ENCODE measurements at regions not wholly inside any gene's neighbourhood (a gene's known extent, or its start where the extent isn't known, plus 50 kb on each side); places are given as distances from the start of the nearest gene placed in this dataset.

GRCh38 chr2:198438331-198438730, 633.9 kb downstream of the PLCL1 start:
- CTCF ChIA-PET: no interaction called here
- no TSS peak for BruUV-seq (replicated peaks)
- no peaks in the 10 kb centered on the region for H3K79me2 ChIP-seq (ENCODE audit: control insufficient read depth, insufficient read depth, low read length)

More at GRCh38 chr2:198438331-198438730, 633.9 kb downstream of the PLCL1 start:
- POLR2A ChIA-PET: no interaction called here
- H3K27me3 ChIP-seq (ENCODE audit: control insufficient read depth in 2 of 2, insufficient read depth in 2 of 2, low read length in 2 of 2): no peaks in the 10 kb centered on the region
- H3K9me1 ChIP-seq (replicated peaks; ENCODE audit: control insufficient read depth, extremely low read depth, insufficient read depth, low read length): no peaks in the 10 kb centered on the region
- TF ChIP-seq POLR2AphosphoS5 (IDR thresholded peaks at IDR 0.05; ENCODE audit: insufficient read depth, low read depth, low read length): no peak
- TF ChIP-seq FOS (IDR thresholded peaks at IDR 0.05; ENCODE audit: borderline replicate concordance, insufficient read depth, low read length): no peak
- TF ChIP-seq MYC (IDR thresholded peaks at IDR 0.05; ENCODE audit: low read depth, low read length): no peak
- TF ChIP-seq CTCF (IDR thresholded peaks at IDR 0.05; ENCODE audit: extremely low read depth in 1 of 2, insufficient read depth in 1 of 2, low read depth in 1 of 2, low read length in 2 of 2): no peak
- no peak for TF ChIP-seq EZH2 (IDR thresholded peaks at IDR 0.05; ENCODE audit: borderline replicate concordance, low read depth, low read length, severe bottlenecking)
- no peak for TF ChIP-seq GATA2 (IDR thresholded peaks at IDR 0.05; ENCODE audit: insufficient read depth, insufficient read length, low read depth, low read length)
- TF ChIP-seq POLR2A (IDR thresholded peaks at IDR 0.05; ENCODE audit: low read depth, low read length): no peak
- no peak for TF ChIP-seq MAX (IDR thresholded peaks at IDR 0.05; ENCODE audit: insufficient read depth, insufficient read length)
- TF ChIP-seq JUN (IDR thresholded peaks at IDR 0.05; ENCODE audit: borderline replicate concordance, insufficient read depth, insufficient read length, low read depth): no peak
- no peak overlapping the region for H3K4me2 ChIP-seq (ENCODE audit: insufficient read depth, low read length)
- H3K9ac ChIP-seq (replicated peaks; ENCODE audit: extremely low read depth, insufficient read depth, low read length): no peak overlapping the region
- no peak overlapping the region for H2AFZ ChIP-seq (ENCODE audit: low read depth, low read length)
- no peak overlapping the region for H3K4me3 ChIP-seq (replicated peaks in 1 of 3; ENCODE audit: insufficient read depth in 1 of 3, low read depth in 1 of 3, low read length in 3 of 3)
- dilution Hi-C loops (cut with MboI; ENCODE audit: extremely low pct_ligation_motif_present, low sequenced_read_pairs) (no loop called here), intact Hi-C loops (cut with micrococcal nuclease) (no loop called here)
- no peaks in the 10 kb centered on the region for H3K9me3 ChIP-seq (replicated peaks; ENCODE audit: control insufficient read depth, insufficient read depth, low read length)
- H3K36me3 ChIP-seq (ENCODE audit: control insufficient read depth in 2 of 2, extremely low read depth in 1 of 2, insufficient read depth in 2 of 2, low read length in 2 of 2): no peaks in the 10 kb centered on the region
- H4K20me1 ChIP-seq (replicated peaks; ENCODE audit: control insufficient read depth, extremely low read depth, insufficient read depth, low read length): no peaks in the 10 kb centered on the region
- FAIRE-seq (no peak), DNase-seq (ENCODE audit: low read depth, low spot score) (no peak)
- H3K27ac ChIP-seq (ENCODE audit: insufficient read depth, low read depth, low read length): no peak overlapping the region
- no peaks in the 10 kb centered on the region for H3K4me1 ChIP-seq (ENCODE audit: control insufficient read depth, extremely low read depth, insufficient read depth, low read length)
